ELF-1 (cell line): ENCODE measurements at regions not wholly inside any gene's neighbourhood (a gene's known extent, or its start where the extent isn't known, plus 50 kb on each side); places are given as distances from the start of the nearest gene placed in this dataset.

Experiments used
- DNase-seq: peaks from one replicate; pipeline ENCODE4 v3.0.0-alpha.2; 2016; ENCODE audit warnings: low read depth, low spot score

DNA sequence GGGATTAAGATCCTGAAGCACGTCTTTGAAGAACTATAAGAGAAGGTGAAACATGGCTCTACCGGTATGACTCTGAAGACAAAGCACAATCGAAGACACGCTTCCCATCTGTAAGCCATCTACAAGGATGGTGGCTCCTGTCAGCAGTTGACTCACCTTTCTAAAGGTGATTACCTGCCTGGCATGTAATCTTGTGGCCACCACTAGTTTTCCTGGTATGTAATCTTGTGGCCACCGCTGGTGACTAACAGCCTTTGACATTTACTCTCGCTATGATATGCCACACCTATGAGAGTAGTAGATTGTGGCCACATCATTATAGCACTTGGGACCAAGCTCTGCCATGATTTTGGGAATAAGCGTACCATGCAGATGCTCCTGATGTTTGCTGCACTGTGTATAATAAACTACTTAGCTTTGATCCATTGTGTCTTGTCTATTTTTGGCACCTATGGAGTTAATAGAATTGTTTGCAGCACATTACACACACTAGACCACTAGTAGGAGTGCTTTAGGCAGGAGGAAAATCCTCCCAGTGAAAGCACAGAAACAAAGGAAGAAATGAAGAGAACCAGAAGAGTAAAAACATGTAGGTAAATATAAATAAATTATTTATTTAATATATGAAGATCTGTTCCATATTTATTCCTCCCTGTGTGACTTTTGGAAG is 59.8 kb downstream of the VAX1 start:
- no peak for DNase-seq

DNA sequence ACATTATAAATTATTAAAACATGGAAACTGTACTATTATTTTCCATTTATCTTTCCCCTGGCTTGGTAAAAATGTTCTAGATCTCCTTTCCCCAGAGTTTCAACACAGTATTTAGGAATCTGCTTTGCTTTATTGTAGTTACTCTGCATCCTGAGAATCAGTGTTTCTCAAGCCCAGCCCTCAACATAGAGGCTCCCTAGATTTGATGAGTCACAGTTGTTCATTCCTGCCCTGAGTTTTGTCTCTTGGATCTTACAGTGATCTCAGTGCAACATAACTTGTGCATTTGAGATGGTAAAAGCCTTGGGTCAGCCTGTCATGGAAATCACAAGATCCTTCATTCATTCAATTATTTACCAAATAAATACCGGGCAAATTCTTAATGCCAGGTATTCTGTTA is 63.0 kb downstream of the VAX1 start:
- DNase-seq, result no peak

- DNase-seq, result peak; percentile 43
Measured at GRCh38 chr10:117074621-117075020, 63.4 kb downstream of the VAX1 start.

DNA sequence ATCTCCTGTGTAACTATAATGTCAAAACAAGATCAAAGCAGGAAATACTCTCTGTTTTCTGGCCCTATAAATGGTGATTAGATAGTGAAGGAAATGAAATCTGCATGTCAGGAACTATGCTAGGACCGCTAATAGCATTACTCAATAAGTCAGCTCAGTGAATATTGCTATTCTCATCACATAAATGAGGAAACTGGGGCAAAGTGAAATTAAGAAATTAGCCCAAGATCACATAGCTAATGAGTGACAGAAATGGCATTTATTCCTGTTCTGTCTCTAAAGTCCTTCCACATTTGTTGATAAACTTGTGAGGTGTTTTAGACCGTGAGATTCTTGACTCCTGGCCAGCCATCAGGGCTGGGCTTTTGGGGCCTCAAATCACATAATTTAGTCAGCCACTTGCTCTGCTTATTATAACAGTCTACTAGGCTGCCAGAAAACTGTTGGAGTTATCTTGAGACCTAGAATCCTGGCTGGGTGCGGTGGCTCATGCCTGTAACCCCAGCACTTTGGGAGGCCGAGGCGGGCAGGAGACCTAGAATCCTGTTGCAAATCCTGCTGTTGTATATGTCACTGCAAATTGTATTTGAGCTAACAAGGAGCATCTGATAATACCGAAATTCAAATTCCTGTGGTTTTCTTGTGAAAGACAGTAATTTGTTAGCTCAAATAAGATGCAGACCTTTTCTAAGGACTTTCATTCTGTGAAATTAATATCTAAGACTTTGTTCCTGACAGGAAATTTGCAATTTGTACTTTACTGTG is 66.5 kb upstream of the SHTN1 start:
- DNase-seq, result no peak
